ENCODE measurements at regions not wholly inside any gene's neighbourhood (a gene's known extent, or its start where the extent isn't known, plus 50 kb on each side); places are given as distances from the start of the nearest gene placed in this dataset.

GRCh38 chr3:88812576-88812975 is 294.8 kb upstream of the EPHA3 start:
- no peak for TF ChIP-seq CTCF (IDR thresholded peaks at IDR 0.05)
- no peak for TF ChIP-seq TCF7L2 (IDR thresholded peaks at IDR 0.05; ENCODE audit: low read depth, low read length)
- TF ChIP-seq REST (IDR thresholded peaks at IDR 0.05; ENCODE audit: insufficient read depth in 1 of 2, low read depth in 2 of 2, low read length in 1 of 2): no peak
- no peak for TF ChIP-seq POLR2AphosphoS5 (IDR thresholded peaks at IDR 0.05; ENCODE audit: low read depth, low read length)

Data from Panc1 (cell line).